GM12865 (cell line): ENCODE measurements at regions not wholly inside any gene's neighbourhood (a gene's known extent, or its start where the extent isn't known, plus 50 kb on each side); places are given as distances from the start of the nearest gene placed in this dataset.

ENCODE experiments used
- DNase-seq: peaks from one replicate; pipeline ENCODE4 v3.0.0; 2010; ENCODE audit warnings: low read depth
- H3K4me3 ChIP-seq: 2 replicates; pipeline ENCODE4 v1.5.1; 2011; ENCODE audit warnings: mild to moderate bottlenecking, low read depth, low read length, control low read depth
- CTCF ChIP-seq: IDR thresholded peaks from 2 replicates; pipeline ENCODE4 v1.5.1; 2011; ENCODE audit warnings: low read length, control low read depth, low read depth, inconsistent platforms; ENCODE audit not compliant: insufficient read depth; ENCODE audit errors: missing control alignments

- no peak for DNase-seq
- TF ChIP-seq CTCF = no peak
Measured at GRCh38 chr2:52537588-52537987, 1230.0 kb upstream of the CHAC2 start.

GRCh38 chr2:52536929-52537460 is 1230.6 kb upstream of the CHAC2 start:
- no peak for TF ChIP-seq CTCF
- no peak overlapping the region for H3K4me3 ChIP-seq
- DNase-seq = no peak

More at GRCh38 chr2:52537588-52537987, 1230.0 kb upstream of the CHAC2 start:
- no peak overlapping the region for H3K4me3 ChIP-seq

GRCh38 chr2:52532956-52533355 is 1234.6 kb upstream of the CHAC2 start:
- no peak for DNase-seq
- TF ChIP-seq CTCF = no peak
- no peak overlapping the region for H3K4me3 ChIP-seq

GRCh38 chr2:52526735-52527134 is 1240.9 kb upstream of the CHAC2 start:
- DNase-seq = no peak
- H3K4me3 ChIP-seq = no peak overlapping the region
- no peak for TF ChIP-seq CTCF

- H3K4me3 ChIP-seq = no peak overlapping the region
- DNase-seq = no peak
- TF ChIP-seq CTCF = no peak
Measured at GRCh38 chr2:52520644-52521043, 1247.0 kb upstream of the CHAC2 start.

GRCh38 chr2:52518678-52519077 is 1248.9 kb upstream of the CHAC2 start:
- no peak for TF ChIP-seq CTCF
- DNase-seq = no peak
- H3K4me3 ChIP-seq = no peak overlapping the region

GRCh38 chr2:52512760-52513159 is 1254.8 kb upstream of the CHAC2 start:
- DNase-seq = no peak
- H3K4me3 ChIP-seq = no peak overlapping the region
- TF ChIP-seq CTCF = no peak
